ENCODE measurements at regions not wholly inside any gene's neighbourhood (a gene's known extent, or its start where the extent isn't known, plus 50 kb on each side); places are given as distances from the start of the nearest gene placed in this dataset.
"Not testable (repeated sequence)": the region's sequence is repeated elsewhere in the genome, so short reads cannot be mapped to it uniquely, and the experiment has no call there.

DNA sequence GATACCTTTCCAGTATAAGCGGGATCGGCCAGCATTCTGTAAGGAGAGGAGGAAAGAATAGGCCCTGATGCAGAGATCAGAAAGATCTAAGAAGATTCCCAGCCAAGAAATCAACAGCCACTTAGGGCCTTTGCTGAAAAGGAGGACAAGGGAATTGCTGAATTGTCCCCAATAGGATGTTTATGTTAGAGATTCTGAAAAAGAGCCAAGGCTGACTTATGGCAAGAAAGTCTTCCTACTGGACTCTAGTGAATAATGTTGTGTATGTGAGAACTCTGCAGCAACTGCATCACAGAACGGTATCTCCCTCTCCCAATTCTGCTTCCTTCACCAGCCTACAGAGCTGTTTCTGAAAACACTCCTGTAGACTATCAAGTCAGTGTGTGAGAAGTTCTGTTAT is 298.0 kb upstream of the CXADR start:
- Mint-ChIP-seq H3K27me3 (ENCODE audit: unreplicated experiment) (no peaks in the 10 kb centered on the region), H3K9me3 (ENCODE audit: unreplicated experiment) (no peaks in the 10 kb centered on the region), H3K36me3 (ENCODE audit: unreplicated experiment) (no peaks in the 10 kb centered on the region), H3K27ac (ENCODE audit: unreplicated experiment) (no peak overlapping the region), H3K4me3 (ENCODE audit: unreplicated experiment) (no peak overlapping the region), H3K4me1 (ENCODE audit: low read depth, unreplicated experiment) (no peaks in the 10 kb centered on the region)
- no peak for TF ChIP-seq CTCF (IDR thresholded peaks at IDR 0.05; ENCODE audit: partially characterized antibody, unreplicated experiment)
- DNase-seq: no peak

- not testable (repeated sequence) for H3K36me3 Mint-ChIP-seq (ENCODE audit: unreplicated experiment); H3K4me1 Mint-ChIP-seq (ENCODE audit: low read depth, unreplicated experiment); DNase-seq; H3K4me3 Mint-ChIP-seq (ENCODE audit: unreplicated experiment); H3K27me3 Mint-ChIP-seq (ENCODE audit: unreplicated experiment); H3K9me3 Mint-ChIP-seq (ENCODE audit: unreplicated experiment); H3K27ac Mint-ChIP-seq (ENCODE audit: unreplicated experiment)
These were observed 293.8 kb upstream of the CXADR start for GRCh38 chr21:17219050-17219449.

- H3K9me3 Mint-ChIP-seq (ENCODE audit: unreplicated experiment): peaks cover 1% of the 10 kb centered on the region
- H3K27me3 Mint-ChIP-seq (ENCODE audit: unreplicated experiment): no peaks in the 10 kb centered on the region
- H3K4me1 Mint-ChIP-seq (ENCODE audit: low read depth, unreplicated experiment): peaks cover 5% of the 10 kb centered on the region
- H3K36me3 Mint-ChIP-seq (ENCODE audit: unreplicated experiment): no peaks in the 10 kb centered on the region
- no peak overlapping the region for H3K27ac Mint-ChIP-seq (ENCODE audit: unreplicated experiment)
- H3K4me3 Mint-ChIP-seq (ENCODE audit: unreplicated experiment): no peak overlapping the region
- no peak for TF ChIP-seq CTCF (IDR thresholded peaks at IDR 0.05; ENCODE audit: partially characterized antibody, unreplicated experiment)
- DNase-seq: no peak
These were observed 281.7 kb upstream of the CXADR start for GRCh38 chr21:17231124-17231523.

- Mint-ChIP-seq H3K27me3 (ENCODE audit: unreplicated experiment) (no peaks in the 10 kb centered on the region), H3K27ac (ENCODE audit: unreplicated experiment) (no peak overlapping the region), H3K9me3 (ENCODE audit: unreplicated experiment) (peaks cover 1% of the 10 kb centered on the region), H3K36me3 (ENCODE audit: unreplicated experiment) (no peaks in the 10 kb centered on the region), H3K4me1 (ENCODE audit: low read depth, unreplicated experiment) (peaks cover 5% of the 10 kb centered on the region), H3K4me3 (ENCODE audit: unreplicated experiment) (no peak overlapping the region)
- DNase-seq: no peak
- TF ChIP-seq CTCF (IDR thresholded peaks at IDR 0.05; ENCODE audit: partially characterized antibody, unreplicated experiment): no peak
These were observed 281.1 kb upstream of the CXADR start for GRCh38 chr21:17231771-17232170.

GRCh38 chr21:17238468-17238867 is 274.4 kb upstream of the CXADR start:
- Mint-ChIP-seq H3K27me3 (ENCODE audit: unreplicated experiment) (no peaks in the 10 kb centered on the region), H3K36me3 (ENCODE audit: unreplicated experiment) (no peaks in the 10 kb centered on the region), H3K27ac (ENCODE audit: unreplicated experiment) (no peak overlapping the region), H3K9me3 (ENCODE audit: unreplicated experiment) (no peaks in the 10 kb centered on the region), H3K4me3 (ENCODE audit: unreplicated experiment) (no peak overlapping the region), H3K4me1 (ENCODE audit: low read depth, unreplicated experiment) (no peaks in the 10 kb centered on the region)
- no peak for DNase-seq
- no peak for TF ChIP-seq CTCF (IDR thresholded peaks at IDR 0.05; ENCODE audit: partially characterized antibody, unreplicated experiment)

DNA sequence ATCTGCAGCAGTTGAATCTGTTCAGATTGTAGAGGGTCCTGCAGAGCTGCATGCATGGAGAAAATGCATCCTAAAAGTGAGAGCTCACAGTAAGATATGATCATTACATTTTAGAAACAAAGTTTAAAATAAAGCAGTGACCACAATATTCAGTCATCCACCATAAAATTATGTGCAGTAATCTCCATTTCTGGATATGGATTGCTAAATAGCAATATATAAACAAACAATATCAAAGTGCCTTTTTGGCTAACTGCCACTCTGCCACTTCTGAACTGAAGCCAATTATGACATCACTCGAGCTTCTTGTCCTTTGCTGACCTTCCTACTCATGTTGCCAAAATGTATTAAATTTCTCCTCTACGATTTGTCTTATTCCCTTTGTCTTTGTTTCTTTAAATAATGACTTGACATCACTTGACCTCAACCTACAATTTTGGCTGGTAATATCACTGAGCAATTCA is 262.0 kb upstream of the CXADR start:
- H3K4me3 Mint-ChIP-seq (ENCODE audit: unreplicated experiment): no peak overlapping the region
- H3K36me3 Mint-ChIP-seq (ENCODE audit: unreplicated experiment): no peaks in the 10 kb centered on the region
- no peak for DNase-seq
- H3K27ac Mint-ChIP-seq (ENCODE audit: unreplicated experiment): no peak overlapping the region
- H3K27me3 Mint-ChIP-seq (ENCODE audit: unreplicated experiment): no peaks in the 10 kb centered on the region
- no peak for TF ChIP-seq CTCF (IDR thresholded peaks at IDR 0.05; ENCODE audit: partially characterized antibody, unreplicated experiment)
- peaks cover 3% of the 10 kb centered on the region for H3K4me1 Mint-ChIP-seq (ENCODE audit: low read depth, unreplicated experiment)
- H3K9me3 Mint-ChIP-seq (ENCODE audit: unreplicated experiment): peaks cover 2% of the 10 kb centered on the region

All from glutamatergic neuron (in vitro differentiated cells).